Osteoblast (primary cell): ENCODE measurements at regions not wholly inside any gene's neighbourhood (a gene's known extent, or its start where the extent isn't known, plus 50 kb on each side); places are given as distances from the start of the nearest gene placed in this dataset.

Experiments
- DNase-seq: peaks from one replicate; pipeline ENCODE4 v3.0.0; 2011; ENCODE audit warnings: low spot score, mixed read lengths; ENCODE audit not compliant: insufficient read length; ENCODE audit errors: missing footprints
- H2AFZ ChIP-seq: 2 replicates; pipeline ENCODE4 v1.6.0; 2011; ENCODE audit warnings: mild to moderate bottlenecking, low read length
- H3K27ac ChIP-seq: 2 replicates; pipeline ENCODE4 v1.5.1; 2011; ENCODE audit warnings: mild to moderate bottlenecking, low read depth, low read length, moderate library complexity
- H3K27me3 ChIP-seq: 2 replicates; pipeline ENCODE4 v1.6.0; 2012; ENCODE audit warnings: mild to moderate bottlenecking, control low read depth, inconsistent platforms, low read length, moderate library complexity; ENCODE audit not compliant: insufficient read depth
- H3K36me3 ChIP-seq: 2 replicates; pipeline ENCODE4 v1.5.1; 2011; ENCODE audit warnings: mild to moderate bottlenecking, low read length, control low read depth, moderate library complexity; ENCODE audit not compliant: insufficient read depth
- H3K4me1 ChIP-seq: 2 replicates; pipeline ENCODE4 v1.5.1; 2011; ENCODE audit warnings: mild to moderate bottlenecking, low read length, control low read depth, moderate library complexity; ENCODE audit not compliant: insufficient read depth
- H3K4me2 ChIP-seq: 2 replicates; pipeline ENCODE4 v1.6.0; 2011; ENCODE audit warnings: mild to moderate bottlenecking, low read length; ENCODE audit not compliant: insufficient read depth
- H3K4me3 ChIP-seq: fragments of 200-600 bp; sonication (generic); 3 replicates; pipeline ENCODE4 v1.5.1; 2012; ENCODE audit warnings: mild to moderate bottlenecking, low read length, inconsistent platforms; ENCODE audit not compliant: insufficient read depth
- H3K79me2 ChIP-seq: 2 replicates; pipeline ENCODE4 v1.6.0; 2012; ENCODE audit warnings: mild to moderate bottlenecking, low read length, control low read depth, inconsistent platforms; ENCODE audit not compliant: insufficient read depth
- H3K9me3 ChIP-seq: 2 replicates; pipeline ENCODE4 v1.5.1; 2011; ENCODE audit warnings: low read depth, low read length, control low read depth
- H4K20me1 ChIP-seq: 2 replicates; pipeline ENCODE4 v1.6.0; 2012; ENCODE audit warnings: mild to moderate bottlenecking, low read length, control low read depth; ENCODE audit not compliant: insufficient read depth
- TF ChIP-seq, protein P1 (sequence below): IDR thresholded peaks from 2 replicates; pipeline ENCODE4 v1.5.1; 2011; ENCODE audit warnings: mild to moderate bottlenecking, low read depth, low read length, moderate library complexity; ENCODE audit errors: extremely low read depth

GRCh38 chr4:145380123-145380522 is 101.5 kb upstream of the SMAD1 start:
- TF ChIP-seq, protein P1, sequence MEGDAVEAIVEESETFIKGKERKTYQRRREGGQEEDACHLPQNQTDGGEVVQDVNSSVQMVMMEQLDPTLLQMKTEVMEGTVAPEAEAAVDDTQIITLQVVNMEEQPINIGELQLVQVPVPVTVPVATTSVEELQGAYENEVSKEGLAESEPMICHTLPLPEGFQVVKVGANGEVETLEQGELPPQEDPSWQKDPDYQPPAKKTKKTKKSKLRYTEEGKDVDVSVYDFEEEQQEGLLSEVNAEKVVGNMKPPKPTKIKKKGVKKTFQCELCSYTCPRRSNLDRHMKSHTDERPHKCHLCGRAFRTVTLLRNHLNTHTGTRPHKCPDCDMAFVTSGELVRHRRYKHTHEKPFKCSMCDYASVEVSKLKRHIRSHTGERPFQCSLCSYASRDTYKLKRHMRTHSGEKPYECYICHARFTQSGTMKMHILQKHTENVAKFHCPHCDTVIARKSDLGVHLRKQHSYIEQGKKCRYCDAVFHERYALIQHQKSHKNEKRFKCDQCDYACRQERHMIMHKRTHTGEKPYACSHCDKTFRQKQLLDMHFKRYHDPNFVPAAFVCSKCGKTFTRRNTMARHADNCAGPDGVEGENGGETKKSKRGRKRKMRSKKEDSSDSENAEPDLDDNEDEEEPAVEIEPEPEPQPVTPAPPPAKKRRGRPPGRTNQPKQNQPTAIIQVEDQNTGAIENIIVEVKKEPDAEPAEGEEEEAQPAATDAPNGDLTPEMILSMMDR = no peak
- Histone ChIP-seq H3K4me2 (no peak overlapping the region), H3K9me3 (no peaks in the 10 kb centered on the region), H3K79me2 (no peaks in the 10 kb centered on the region), H2AFZ (no peak overlapping the region), H4K20me1 (no peaks in the 10 kb centered on the region), H3K36me3 (no peaks in the 10 kb centered on the region), H3K27me3 (no peaks in the 10 kb centered on the region), H3K4me1 (no peaks in the 10 kb centered on the region), H3K27ac (no peak overlapping the region), H3K4me3 (no peak overlapping the region)
- no peak for DNase-seq

GRCh38 chr4:145375416-145375815 is 106.2 kb upstream of the SMAD1 start:
- Histone ChIP-seq H4K20me1 (no peaks in the 10 kb centered on the region), H3K27ac (no peak overlapping the region), H3K4me3 (no peak overlapping the region), H3K27me3 (no peaks in the 10 kb centered on the region), H3K79me2 (no peaks in the 10 kb centered on the region), H3K4me2 (no peak overlapping the region), H2AFZ (no peak overlapping the region), H3K4me1 (no peaks in the 10 kb centered on the region), H3K36me3 (no peaks in the 10 kb centered on the region), H3K9me3 (no peaks in the 10 kb centered on the region)
- DNase-seq = no peak
- TF ChIP-seq, protein P1 = no peak

GRCh38 chr4:145352438-145353145 is 129.1 kb upstream of the SMAD1 start:
- H3K4me1 ChIP-seq = peaks cover 2% of the 10 kb centered on the region
- DNase-seq = no peak
- no peak overlapping the region for H3K27ac ChIP-seq
- no peak overlapping the region for H3K4me2 ChIP-seq
- peaks cover 2% of the 10 kb centered on the region for H3K27me3 ChIP-seq
- H3K9me3 ChIP-seq = no peaks in the 10 kb centered on the region
- H3K79me2 ChIP-seq = no peaks in the 10 kb centered on the region
- TF ChIP-seq, protein P1 = no peak
- H3K36me3 ChIP-seq = no peaks in the 10 kb centered on the region
- no peak overlapping the region for H3K4me3 ChIP-seq
- H2AFZ ChIP-seq = no peak overlapping the region
- no peaks in the 10 kb centered on the region for H4K20me1 ChIP-seq

- TF ChIP-seq, protein P1 = no peak
- DNase-seq = no peak
- H3K79me2 ChIP-seq = no peaks in the 10 kb centered on the region
- no peak overlapping the region for H3K27ac ChIP-seq
- H3K36me3 ChIP-seq = no peaks in the 10 kb centered on the region
- no peaks in the 10 kb centered on the region for H3K9me3 ChIP-seq
- H3K4me3 ChIP-seq = no peak overlapping the region
- no peak overlapping the region for H2AFZ ChIP-seq
- peaks cover 2% of the 10 kb centered on the region for H3K27me3 ChIP-seq
- no peak overlapping the region for H3K4me2 ChIP-seq
- peaks cover 2% of the 10 kb centered on the region for H3K4me1 ChIP-seq
- no peaks in the 10 kb centered on the region for H4K20me1 ChIP-seq
Observed at GRCh38 chr4:145351922-145352321, 129.7 kb upstream of the SMAD1 start.
